Memory B cell (primary cell): ENCODE measurements at regions not wholly inside any gene's neighbourhood (a gene's known extent, or its start where the extent isn't known, plus 50 kb on each side); places are given as distances from the start of the nearest gene placed in this dataset.
A peak's percentile ranks its signal among the peaks of the same experiment; 100 is the strongest.

Experiments used
- ATAC-seq: fragments of 150-1000 bp; cut with Tn5 transposase; 2 replicates; pipeline ENCODE4 v1.10.0; 2021; ENCODE audit warnings: low read depth, mild to moderate bottlenecking, moderate library complexity
- DNase-seq, 2 donors: peaks; one replicate each; pipeline ENCODE4 v3.0.0; 2022; ENCODE audit warnings: low spot score in 2 of 2
- H3K27ac Mint-ChIP-seq: one replicate; pipeline ENCODE4 v1.8.0; 2022; ENCODE audit warnings: mild to moderate bottlenecking, moderate library complexity, mixed read lengths
- H3K27me3 Mint-ChIP-seq: one replicate; pipeline ENCODE4 v1.8.0; 2022; ENCODE audit warnings: mixed read lengths
- H3K36me3 Mint-ChIP-seq: one replicate; pipeline ENCODE4 v1.8.0; 2022; ENCODE audit warnings: mild to moderate bottlenecking, mixed read lengths
- H3K4me1 Mint-ChIP-seq: one replicate; pipeline ENCODE4 v1.8.0; 2022; ENCODE audit warnings: mixed read lengths
- H3K4me3 Mint-ChIP-seq: one replicate; pipeline ENCODE4 v1.8.0; 2022; ENCODE audit warnings: mild to moderate bottlenecking, moderate library complexity, mixed read lengths
- H3K9me3 Mint-ChIP-seq: one replicate; pipeline ENCODE4 v1.8.0; 2022; ENCODE audit warnings: mixed read lengths

DNA sequence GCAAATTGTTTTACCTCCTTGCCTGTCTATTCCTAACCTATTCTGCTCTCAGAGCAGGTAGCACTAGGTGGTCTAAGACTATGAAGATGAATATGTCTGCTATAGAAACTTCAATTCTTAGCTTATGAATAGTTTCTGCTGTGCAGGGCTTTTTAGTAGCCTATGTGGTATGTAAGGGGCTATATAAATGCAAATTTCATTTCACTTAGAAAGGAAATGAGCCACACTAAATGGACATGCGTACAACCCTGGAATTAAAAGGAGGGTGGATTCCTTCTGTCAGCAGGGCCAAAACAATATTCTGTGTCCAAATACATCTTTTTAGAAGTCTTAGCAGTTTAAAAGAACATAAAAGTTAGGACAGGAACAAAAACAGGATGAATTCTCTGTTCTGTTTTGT, 163.9 kb upstream of the GEMIN8 start:
- Mint-ChIP-seq H3K9me3 (peaks cover 2% of the 10 kb centered on the region), H3K27ac (no peak overlapping the region), H3K27me3 (no peaks in the 10 kb centered on the region), H3K36me3 (no peaks in the 10 kb centered on the region), H3K4me3 (no peak overlapping the region), H3K4me1 (no peaks in the 10 kb centered on the region)
- DNase-seq (no peak), ATAC-seq (no peak)

DNA sequence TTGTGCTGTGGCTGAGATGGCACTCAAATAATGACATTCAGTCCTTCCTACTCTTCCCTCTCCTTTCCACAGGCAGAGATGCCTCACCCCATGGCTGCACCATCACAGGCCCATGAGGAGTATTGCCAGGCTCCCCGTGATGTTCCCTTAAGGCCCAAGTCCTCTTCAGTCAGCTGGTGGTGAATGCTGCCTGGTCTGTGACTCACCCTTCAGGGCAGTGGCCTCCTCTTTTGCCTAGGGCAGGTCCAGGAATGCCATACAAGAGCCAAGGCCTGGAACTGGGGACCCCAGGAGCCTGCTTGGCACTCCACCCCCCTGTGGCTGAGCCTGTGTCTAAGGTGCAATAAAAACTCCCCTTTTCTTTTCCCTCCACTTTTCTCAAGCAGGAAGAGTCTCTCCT, 144.2 kb upstream of the GEMIN8 start:
- ATAC-seq (no peak), DNase-seq (no peak)
- no peaks in the 10 kb centered on the region for H3K36me3 Mint-ChIP-seq
- H3K27me3 Mint-ChIP-seq: no peaks in the 10 kb centered on the region
- H3K4me3 Mint-ChIP-seq: no peak overlapping the region
- no peaks in the 10 kb centered on the region for H3K4me1 Mint-ChIP-seq
- no peak overlapping the region for H3K27ac Mint-ChIP-seq
- no peaks in the 10 kb centered on the region for H3K9me3 Mint-ChIP-seq

DNA sequence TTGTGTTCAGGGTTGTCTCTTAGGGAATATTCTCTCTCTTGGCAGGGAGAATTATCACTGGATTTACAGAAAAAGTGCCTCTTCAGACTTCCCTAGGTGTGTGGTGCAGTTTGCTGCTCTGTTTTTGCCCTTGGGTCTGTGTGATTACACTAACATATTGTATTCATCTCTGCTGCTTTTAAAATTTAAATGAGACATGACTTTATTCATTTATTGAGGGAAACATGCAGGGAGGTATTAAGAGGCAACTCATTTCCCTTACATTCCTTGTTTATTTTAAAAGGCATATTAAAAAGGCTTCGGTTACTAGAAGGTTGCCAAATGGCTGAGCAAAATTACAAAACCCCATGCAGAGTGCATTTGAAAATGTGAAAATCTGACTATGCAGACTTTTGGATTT, 135.1 kb upstream of the GEMIN8 start:
- Mint-ChIP-seq H3K27me3 (no peaks in the 10 kb centered on the region), H3K9me3 (no peaks in the 10 kb centered on the region), H3K4me3 (no peak overlapping the region), H3K27ac (no peak overlapping the region), H3K36me3 (no peaks in the 10 kb centered on the region), H3K4me1 (no peaks in the 10 kb centered on the region)
- DNase-seq (no peak), ATAC-seq (no peak)

DNA sequence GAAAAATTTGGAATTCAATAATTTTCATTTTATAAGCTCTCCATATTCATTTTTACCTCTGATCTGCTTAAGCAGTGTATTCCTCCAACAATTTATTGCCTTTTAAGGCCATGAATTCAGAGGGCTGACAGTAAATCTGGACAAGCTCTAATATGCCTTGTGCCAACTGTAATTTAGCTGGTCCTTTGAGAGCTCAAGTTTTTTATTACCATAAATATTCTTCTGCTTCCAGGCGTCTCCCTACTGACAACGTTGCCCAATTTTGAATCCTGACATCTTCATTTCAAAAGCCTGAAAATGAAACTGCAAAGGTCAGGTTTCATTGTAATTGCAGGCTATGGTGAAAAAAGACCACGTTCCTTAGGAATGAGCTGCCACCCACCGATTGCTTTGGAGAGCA, 95.8 kb upstream of the GEMIN8 start:
- ATAC-seq: no peak
- no peak for DNase-seq
- Mint-ChIP-seq H3K27me3 (peaks cover 4% of the 10 kb centered on the region), H3K27ac (no peak overlapping the region), H3K9me3 (no peaks in the 10 kb centered on the region), H3K4me1 (no peaks in the 10 kb centered on the region), H3K36me3 (no peaks in the 10 kb centered on the region), H3K4me3 (no peak overlapping the region)

GRCh38 chrX:14124562-14124961, 94.9 kb upstream of the GEMIN8 start:
- Mint-ChIP-seq H3K27ac (no peak overlapping the region), H3K4me1 (no peaks in the 10 kb centered on the region)
- ATAC-seq: no peak

DNA sequence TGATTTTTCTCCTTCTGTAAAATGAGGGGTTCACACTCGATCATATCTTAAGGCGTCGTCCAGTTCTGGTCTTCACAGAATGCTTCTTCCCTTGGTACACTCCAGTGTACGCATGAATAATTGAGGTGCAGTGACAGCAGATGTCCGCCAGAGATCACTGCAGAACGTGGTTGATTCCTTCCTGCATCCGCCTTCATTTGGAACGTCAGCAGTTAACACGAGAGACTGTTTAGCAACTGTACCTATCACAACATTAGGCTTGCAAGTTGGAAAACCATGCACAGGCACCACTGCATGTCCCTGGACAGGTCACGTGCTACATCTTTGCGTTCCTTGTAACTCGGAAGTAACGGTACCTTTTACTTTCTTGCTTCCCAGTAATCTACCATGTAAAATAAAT, 66.0 kb upstream of the GEMIN8 start:
- DNase-seq: peak; percentile 1 to 16
- peak; percentile 57 for ATAC-seq
- Mint-ChIP-seq H3K9me3 (no peaks in the 10 kb centered on the region), H3K27ac (no peak overlapping the region), H3K27me3 (no peaks in the 10 kb centered on the region), H3K36me3 (no peaks in the 10 kb centered on the region), H3K4me1 (no peaks in the 10 kb centered on the region), H3K4me3 (peak overlapping the region; percentile 21)

More at GRCh38 chrX:14124562-14124961, 94.9 kb upstream of the GEMIN8 start:
- peaks cover 4% of the 10 kb centered on the region for H3K27me3 Mint-ChIP-seq
- DNase-seq: no peak
- H3K4me3 Mint-ChIP-seq: no peak overlapping the region
- no peaks in the 10 kb centered on the region for H3K9me3 Mint-ChIP-seq
- no peaks in the 10 kb centered on the region for H3K36me3 Mint-ChIP-seq

DNA sequence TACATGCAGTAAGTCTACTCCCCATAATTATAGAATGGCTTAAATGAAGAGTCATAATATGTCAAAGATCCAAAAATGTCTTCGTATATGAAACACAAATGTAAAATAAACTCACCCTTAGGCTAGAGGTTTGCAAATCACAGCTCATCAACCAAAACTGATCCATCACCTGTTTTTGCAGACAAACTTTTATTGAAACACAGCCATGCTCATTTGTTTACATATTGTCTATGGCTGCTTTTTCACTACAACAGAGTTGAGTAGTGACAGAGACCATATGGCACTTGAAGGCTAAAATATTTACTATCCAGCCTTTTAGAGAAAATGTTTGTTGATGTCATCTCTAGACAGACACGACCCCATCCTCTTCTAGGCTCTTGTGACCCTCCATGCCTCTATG, 64.5 kb upstream of the GEMIN8 start:
- no peaks in the 10 kb centered on the region for H3K36me3 Mint-ChIP-seq
- no peak overlapping the region for H3K27ac Mint-ChIP-seq
- ATAC-seq (no peak), DNase-seq (no peak)
- peaks cover 2% of the 10 kb centered on the region for H3K27me3 Mint-ChIP-seq
- no peaks in the 10 kb centered on the region for H3K9me3 Mint-ChIP-seq
- H3K4me1 Mint-ChIP-seq: no peaks in the 10 kb centered on the region
- H3K4me3 Mint-ChIP-seq: no peak overlapping the region

GRCh38 chrX:14084466-14084865, 54.8 kb upstream of the GEMIN8 start:
- Mint-ChIP-seq H3K9me3 (no peaks in the 10 kb centered on the region), H3K4me1 (no peaks in the 10 kb centered on the region), H3K27ac (no peak overlapping the region), H3K27me3 (peaks cover 3% of the 10 kb centered on the region), H3K4me3 (no peak overlapping the region), H3K36me3 (no peaks in the 10 kb centered on the region)
- DNase-seq (no peak), ATAC-seq (no peak)

DNA sequence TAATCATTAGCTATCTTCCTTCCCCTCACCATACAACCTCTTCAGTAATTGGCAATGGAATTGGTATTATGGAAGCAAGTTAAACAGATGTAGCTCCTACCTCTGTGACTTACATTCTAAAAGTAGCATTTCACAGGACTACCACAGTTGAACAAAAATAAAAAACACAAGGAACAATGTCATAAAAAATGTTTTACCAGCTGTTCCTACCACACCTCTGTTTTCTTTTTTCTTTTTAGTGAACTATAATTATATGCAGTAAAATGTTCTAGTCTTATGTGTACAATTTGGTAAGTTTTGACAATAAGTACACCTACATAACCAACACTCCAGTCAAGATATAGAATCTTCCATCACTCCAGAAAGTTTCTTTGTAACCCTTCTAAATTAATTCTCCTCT, 54.1 kb upstream of the GEMIN8 start:
- Mint-ChIP-seq H3K36me3 (no peaks in the 10 kb centered on the region), H3K4me1 (no peaks in the 10 kb centered on the region), H3K27ac (no peak overlapping the region), H3K9me3 (no peaks in the 10 kb centered on the region), H3K4me3 (no peak overlapping the region), H3K27me3 (peaks cover 3% of the 10 kb centered on the region)
- ATAC-seq (no peak), DNase-seq (no peak)

- no peak for DNase-seq
- no peaks in the 10 kb centered on the region for H3K36me3 Mint-ChIP-seq
- no peaks in the 10 kb centered on the region for H3K27me3 Mint-ChIP-seq
- H3K9me3 Mint-ChIP-seq: no peaks in the 10 kb centered on the region
- no peak overlapping the region for H3K4me3 Mint-ChIP-seq
- ATAC-seq: no peak
- H3K27ac Mint-ChIP-seq: no peak overlapping the region
- H3K4me1 Mint-ChIP-seq: no peaks in the 10 kb centered on the region
These were observed 50.3 kb upstream of the GEMIN8 start for GRCh38 chrX:14079891-14080430.
